ENCODE measurements at regions not wholly inside any gene's neighbourhood (a gene's known extent, or its start where the extent isn't known, plus 50 kb on each side); places are given as distances from the start of the nearest gene placed in this dataset.
A peak's percentile ranks its signal among the peaks of the same experiment; 100 is the strongest.

GRCh38 chr18:56235071-56235470 lies 403.3 kb downstream of the TXNL1 start:
- no peak for ATAC-seq

GRCh38 chr18:56233595-56233994 lies 404.8 kb downstream of the TXNL1 start:
- Histone ChIP-seq H3K27me3 (ENCODE audit: insufficient read depth in 3 of 3, low read length in 2 of 3) (no peaks in the 10 kb centered on the region), H3K4me3 (no peak overlapping the region), H3K27ac (no peak overlapping the region), H3K4me1 (no peaks in the 10 kb centered on the region), H3K9me3 (peaks cover 5% of the 10 kb centered on the region), H3K36me3 (ENCODE audit: insufficient read depth in 1 of 2, low read depth in 1 of 2) (no peaks in the 10 kb centered on the region)
- TF ChIP-seq CTCF (IDR thresholded peaks at IDR 0.05), result no peak
- intact Hi-C loops (cut with DNase I), result no loop called here
- DNase-seq (peak in 1 of 2 donors; percentile 16), ATAC-seq (peak in 1 of 4 donors; percentile 44)
- 15 to 29% (median 19%) methylated on average over 2 of the region's 2 CpGs for WGBS, 3 donors

More at GRCh38 chr18:56235071-56235470, 403.3 kb downstream of the TXNL1 start:
- Histone ChIP-seq H3K9me3 (peaks cover 5% of the 10 kb centered on the region), H3K36me3 (ENCODE audit: insufficient read depth in 1 of 2, low read depth in 1 of 2) (no peaks in the 10 kb centered on the region), H3K27ac (no peak overlapping the region), H3K4me1 (no peaks in the 10 kb centered on the region), H3K4me3 (no peak overlapping the region), H3K27me3 (ENCODE audit: insufficient read depth in 3 of 3, low read length in 2 of 3) (no peaks in the 10 kb centered on the region)
- no peak for TF ChIP-seq CTCF (IDR thresholded peaks at IDR 0.05)
- WGBS, 3 donors, result 84 to 93% (median 89%) methylated on average over 6 of the region's 6 CpGs
- DNase-seq, result no peak
- intact Hi-C loops (cut with DNase I), result no loop called here

GRCh38 chr18:56226025-56226424 lies 412.4 kb downstream of the TXNL1 start:
- no peaks in the 10 kb centered on the region for H3K27me3 ChIP-seq (ENCODE audit: insufficient read depth in 3 of 3, low read length in 2 of 3)
- H3K4me1 ChIP-seq, result no peaks in the 10 kb centered on the region
- 87 to 89% (median 87%) methylated on average over 5 of the region's 5 CpGs for WGBS, 3 donors
- H3K9me3 ChIP-seq, result peaks cover 5% of the 10 kb centered on the region
- no peak for DNase-seq
- H3K27ac ChIP-seq, result no peak overlapping the region
- intact Hi-C loops (cut with DNase I), result no loop called here
- no peaks in the 10 kb centered on the region for H3K36me3 ChIP-seq (ENCODE audit: insufficient read depth in 1 of 2, low read depth in 1 of 2)
- H3K4me3 ChIP-seq, result no peak overlapping the region
- TF ChIP-seq CTCF (IDR thresholded peaks at IDR 0.05), result no peak
- no peak for ATAC-seq

- H3K27me3 ChIP-seq (ENCODE audit: insufficient read depth in 3 of 3, low read length in 2 of 3), result no peaks in the 10 kb centered on the region
- H3K9me3 ChIP-seq, result no peaks in the 10 kb centered on the region
- 69 to 75% (median 70%) methylated on average over 8 of the region's 8 CpGs for WGBS, 3 donors
- no peak overlapping the region for H3K27ac ChIP-seq
- ATAC-seq, result no peak
- no peaks in the 10 kb centered on the region for H3K4me1 ChIP-seq
- intact Hi-C loops (cut with DNase I), result no loop called here
- H3K36me3 ChIP-seq (ENCODE audit: insufficient read depth in 1 of 2, low read depth in 1 of 2), result no peaks in the 10 kb centered on the region
- TF ChIP-seq CTCF (IDR thresholded peaks at IDR 0.05), result no peak
- no peak for DNase-seq
- H3K4me3 ChIP-seq, result no peak overlapping the region
Measured at GRCh38 chr18:56224669-56225561, 413.5 kb downstream of the TXNL1 start.

Measured in psoas muscle (tissue), 7 donors.